Heart right ventricle (tissue), 16 donors: ENCODE measurements at regions not wholly inside any gene's neighbourhood (a gene's known extent, or its start where the extent isn't known, plus 50 kb on each side); places are given as distances from the start of the nearest gene placed in this dataset.
"Not testable (repeated sequence)": the region's sequence is repeated elsewhere in the genome, so short reads cannot be mapped to it uniquely, and the experiment has no call there.

Experiments used
- ATAC-seq, 8 donors: fragments of 200-7000 bp; cut with Tn5 transposase; one replicate each; pipeline ENCODE4 v1.9.1; 2020; ENCODE audit warnings: mild to moderate bottlenecking in 8 of 8, moderate library complexity in 8 of 8, moderate number of reproducible peaks in 1 of 8
- DNase-seq, 2 donors: peaks; one replicate each; pipeline ENCODE4 v3.0.0-alpha.2; 2020
- H3K27ac ChIP-seq, 10 donors: fragments of 200-600 bp; sonication (generic) in 2 of 10; one replicate each; pipeline versions ENCODE4 v1.5.0 to v1.8.0; 2020 to 2022; ENCODE audit warnings: mild to moderate bottlenecking in 3 of 10
- H3K27me3 ChIP-seq, 7 donors: fragments of 200-600 bp; one replicate each; pipeline ENCODE4 v1.8.0; 2021 to 2022; ENCODE audit warnings: mild to moderate bottlenecking in 2 of 7
- H3K36me3 ChIP-seq, 9 donors: fragments of 200-600 bp; sonication (generic) in 1 of 9; one replicate each; pipeline versions ENCODE4 v1.5.0 to v1.8.0; 2020 to 2022; ENCODE audit warnings: mild to moderate bottlenecking in 2 of 9
- H3K4me1 ChIP-seq, 9 donors: fragments of 200-600 bp; sonication (generic) in 1 of 9; one replicate each; pipeline versions ENCODE4 v1.5.0 to v1.8.0; 2020 to 2022; ENCODE audit warnings: mild to moderate bottlenecking in 4 of 9
- H3K4me3 ChIP-seq, 10 donors: fragments of 200-600 bp; sonication (generic) in 2 of 10; one replicate each; pipeline versions ENCODE4 v1.5.0 to v1.8.0; 2020 to 2022; ENCODE audit warnings: mild to moderate bottlenecking in 7 of 10, moderate library complexity in 2 of 10
- H3K9me3 ChIP-seq, 11 donors: fragments of 200-600 bp in 10 of 11; sonication (generic) in 2 of 11; one replicate each; pipeline versions ENCODE4 v1.5.0 to v1.8.0; 2013 to 2022; ENCODE audit warnings: mild to moderate bottlenecking in 2 of 11, control low read depth in 1 of 11, moderate library complexity in 1 of 11
- CTCF ChIP-seq, 9 donors: fragments of 200-600 bp; sonication (generic) in 2 of 9; IDR thresholded peaks; one replicate each; pipeline versions ENCODE4 v1.5.0 to v1.8.0; 2021 to 2022; ENCODE audit warnings: antibody characterized with exemption in 9 of 9, mild to moderate bottlenecking in 5 of 9, moderate library complexity in 1 of 9
- WGBS, 2 donors: extraction: QIAGEN DNeasy Blood & Tissue Kit; methylation state at CpG; one replicate each; pipeline ENCODE4 v1.1.7; 2013; ENCODE audit warnings: inconsistent platforms in 1 of 2; 5-methylcytosine and 5-hydroxymethylcytosine counted together
- intact Hi-C, 10 donors: fragments of 100-400 bp; cut with DNase I; formaldehyde crosslinking; loops; one replicate each; pipeline versions ENCODE4 v1.11.1 to v1.14.2; 2022
- donor health status: Arrhythmogenic right ventricular cardiomyopathy.
- donor health status: ischemic (EF 13 %, LVEDD 7.1; RV severe dilation, severe dysfunction).
- donor health status: healthy with polysubstance abuse.
- donor health status: DM: no; HTN: yes; CAD: no.
- donor health status: DM: no; HTN: no; CAD: no.
- donor health status: ischemic (EF 25% LVEDD 6.9; RV normal size, moderate dysfunction).
- donor health status: ischemic (EF 25% LVEDD 5.7; RV mildly dilated, moderate dysfunction).
- donor health status: healthy.
- donor health status: DM: yes; HTN: yes; CAD: no.
- donor health status: Ischemic cardiomyopathy.
- donor health status: ischemic (EF 35%, LVEDD 5.7; RV mildly dilated, moderate dysfunction).
- donor health status: nonischemic (EF 11% LVEDD 7.7; RV severe dilation, severe dysfunction).
- donor health status: DM: yes; HTN: yes; CAD: no.
- donor health status: PGD.
- donor health status: ischemic (EF 29% LVEDD 5.4; RV normal size, mild dysfunction).
- donor health status: nonischemic (EF 23%, LVEDD 6.1; RV moderate dilation, normal function).

- no peak for DNase-seq
- ATAC-seq, result no peak
- no peak for TF ChIP-seq CTCF (IDR thresholded peaks at IDR 0.05)
- Histone ChIP-seq H3K36me3 (no peaks in the 10 kb centered on the region), H3K27me3 (no peaks in the 10 kb centered on the region), H3K4me3 (no peak overlapping the region), H3K4me1 (no peaks in the 10 kb centered on the region), H3K9me3 (no peaks in the 10 kb centered on the region), H3K27ac (no peak overlapping the region)
- intact Hi-C loops, result no loop called here
- WGBS, 2 donors, result 70 to 84% methylated on average over 4 of the region's 4 CpGs
Measured at GRCh38 chr3:87489892-87490291, 213.5 kb upstream of the POU1F1 start.

- H3K27ac ChIP-seq, result no peak overlapping the region
- 54 to 77% methylated on average over 2 of the region's 2 CpGs for WGBS, 2 donors
- H3K36me3 ChIP-seq, result no peaks in the 10 kb centered on the region
- no peak for TF ChIP-seq CTCF (IDR thresholded peaks at IDR 0.05)
- no peaks in the 10 kb centered on the region for H3K9me3 ChIP-seq
- no peaks in the 10 kb centered on the region for H3K27me3 ChIP-seq
- H3K4me1 ChIP-seq, result no peaks in the 10 kb centered on the region
- intact Hi-C loops, result no loop called here
- no peak overlapping the region for H3K4me3 ChIP-seq
- ATAC-seq (no peak), DNase-seq (no peak)
Measured at GRCh38 chr3:87488765-87489164, 212.4 kb upstream of the POU1F1 start.

- H3K27me3 ChIP-seq, intact Hi-C loops, H3K4me1 ChIP-seq, ATAC-seq, H3K9me3 ChIP-seq, H3K4me3 ChIP-seq, DNase-seq, H3K27ac ChIP-seq, H3K36me3 ChIP-seq: not testable (repeated sequence)
- WGBS, 2 donors, result 49 to 53% methylated on average over 3 of the region's 3 CpGs
Measured at GRCh38 chr3:87486635-87487034, 210.3 kb upstream of the POU1F1 start.

GRCh38 chr3:87486115-87486514, 209.7 kb upstream of the POU1F1 start:
- TF ChIP-seq CTCF (IDR thresholded peaks at IDR 0.05), result no peak
- WGBS, 2 donors, result 19 to 45% methylated on average over 2 of the region's 2 CpGs

GRCh38 chr3:87478716-87479115, 202.3 kb upstream of the POU1F1 start:
- Histone ChIP-seq H3K27ac (no peak overlapping the region), H3K9me3 (peaks cover 0 to 5% (median 0%) of the 10 kb centered on the region in 11 donors), H3K36me3 (no peaks in the 10 kb centered on the region), H3K4me3 (no peak overlapping the region), H3K27me3 (no peaks in the 10 kb centered on the region), H3K4me1 (no peaks in the 10 kb centered on the region)
- 61 to 70% methylated on average over 3 of the region's 3 CpGs for WGBS, 2 donors
- intact Hi-C loops, result no loop called here
- no peak for TF ChIP-seq CTCF (IDR thresholded peaks at IDR 0.05)
- ATAC-seq (no peak), DNase-seq (no peak)

More at GRCh38 chr3:87486115-87486514, 209.7 kb upstream of the POU1F1 start:
- Histone ChIP-seq H3K9me3 (no peaks in the 10 kb centered on the region), H3K4me3 (no peak overlapping the region), H3K4me1 (no peaks in the 10 kb centered on the region), H3K27me3 (no peaks in the 10 kb centered on the region), H3K36me3 (no peaks in the 10 kb centered on the region), H3K27ac (no peak overlapping the region)
- no peak for DNase-seq
- intact Hi-C loops, result no loop called here
- no peak for ATAC-seq
